Activated CD4-positive, alpha-beta T cell treated with anti-CD3 and anti-CD28 coated beads for 4 hours (primary cell): ENCODE measurements at regions not wholly inside any gene's neighbourhood (a gene's known extent, or its start where the extent isn't known, plus 50 kb on each side); places are given as distances from the start of the nearest gene placed in this dataset.
"Not testable (repeated sequence)": the region's sequence is repeated elsewhere in the genome, so short reads cannot be mapped to it uniquely, and the experiment has no call there.

ENCODE experiments used
- DNase-seq, 2 donors: peaks; one replicate each; pipeline ENCODE4 v3.0.0-alpha.2; 2020

- DNase-seq: not testable (repeated sequence)
These were observed 104.5 kb upstream of the S1PR3 start for GRCh38 chr9:88886762-88887161.

- no peak for DNase-seq
These were observed 101.9 kb upstream of the S1PR3 start for GRCh38 chr9:88889386-88889785.

GRCh38 chr9:88890546-88890945 lies 100.7 kb upstream of the S1PR3 start:
- no peak for DNase-seq

- no peak for DNase-seq
These were observed 100.2 kb upstream of the S1PR3 start for GRCh38 chr9:88891040-88891439.

- DNase-seq: no peak
These were observed 98.5 kb upstream of the S1PR3 start for GRCh38 chr9:88892724-88893123.

- DNase-seq: no peak
These were observed 94.2 kb upstream of the S1PR3 start for GRCh38 chr9:88897081-88897480.

- DNase-seq: no peak
These were observed 93.1 kb upstream of the S1PR3 start for GRCh38 chr9:88898039-88898720.

- DNase-seq: no peak
These were observed 85.8 kb upstream of the S1PR3 start for GRCh38 chr9:88905506-88905905.

GRCh38 chr9:88915916-88916315 lies 75.4 kb upstream of the S1PR3 start:
- no peak for DNase-seq

- no peak for DNase-seq
These were observed 74.4 kb upstream of the S1PR3 start for GRCh38 chr9:88916894-88917293.

GRCh38 chr9:88917375-88917774 lies 73.9 kb upstream of the S1PR3 start:
- DNase-seq: no peak

- not testable (repeated sequence) for DNase-seq
These were observed 72.7 kb upstream of the S1PR3 start for GRCh38 chr9:88918537-88918936.

GRCh38 chr9:88920645-88921044 lies 70.6 kb upstream of the S1PR3 start:
- DNase-seq: no peak

GRCh38 chr9:88922091-88922490 lies 69.2 kb upstream of the S1PR3 start:
- DNase-seq: peak; percentile 14 to 19

GRCh38 chr9:88923092-88923491 lies 68.2 kb upstream of the S1PR3 start:
- no peak for DNase-seq

- no peak for DNase-seq
These were observed 67.5 kb upstream of the S1PR3 start for GRCh38 chr9:88923653-88924288.

- DNase-seq: no peak
These were observed 65.8 kb upstream of the S1PR3 start for GRCh38 chr9:88925481-88925880.

- DNase-seq: no peak
These were observed 64.3 kb upstream of the S1PR3 start for GRCh38 chr9:88926781-88927505.

GRCh38 chr9:88927510-88927909 lies 63.8 kb upstream of the S1PR3 start:
- no peak for DNase-seq

- no peak for DNase-seq
These were observed 60.6 kb upstream of the S1PR3 start for GRCh38 chr9:88930716-88931115.

- no peak for DNase-seq
These were observed 58.5 kb upstream of the S1PR3 start for GRCh38 chr9:88932766-88933165.

- no peak for DNase-seq
These were observed 57.5 kb upstream of the S1PR3 start for GRCh38 chr9:88933607-88934379.

GRCh38 chr9:88934876-88935535 lies 56.3 kb upstream of the S1PR3 start:
- no peak for DNase-seq
